ENCODE measurements at regions not wholly inside any gene's neighbourhood (a gene's known extent, or its start where the extent isn't known, plus 50 kb on each side); places are given as distances from the start of the nearest gene placed in this dataset.

DNA sequence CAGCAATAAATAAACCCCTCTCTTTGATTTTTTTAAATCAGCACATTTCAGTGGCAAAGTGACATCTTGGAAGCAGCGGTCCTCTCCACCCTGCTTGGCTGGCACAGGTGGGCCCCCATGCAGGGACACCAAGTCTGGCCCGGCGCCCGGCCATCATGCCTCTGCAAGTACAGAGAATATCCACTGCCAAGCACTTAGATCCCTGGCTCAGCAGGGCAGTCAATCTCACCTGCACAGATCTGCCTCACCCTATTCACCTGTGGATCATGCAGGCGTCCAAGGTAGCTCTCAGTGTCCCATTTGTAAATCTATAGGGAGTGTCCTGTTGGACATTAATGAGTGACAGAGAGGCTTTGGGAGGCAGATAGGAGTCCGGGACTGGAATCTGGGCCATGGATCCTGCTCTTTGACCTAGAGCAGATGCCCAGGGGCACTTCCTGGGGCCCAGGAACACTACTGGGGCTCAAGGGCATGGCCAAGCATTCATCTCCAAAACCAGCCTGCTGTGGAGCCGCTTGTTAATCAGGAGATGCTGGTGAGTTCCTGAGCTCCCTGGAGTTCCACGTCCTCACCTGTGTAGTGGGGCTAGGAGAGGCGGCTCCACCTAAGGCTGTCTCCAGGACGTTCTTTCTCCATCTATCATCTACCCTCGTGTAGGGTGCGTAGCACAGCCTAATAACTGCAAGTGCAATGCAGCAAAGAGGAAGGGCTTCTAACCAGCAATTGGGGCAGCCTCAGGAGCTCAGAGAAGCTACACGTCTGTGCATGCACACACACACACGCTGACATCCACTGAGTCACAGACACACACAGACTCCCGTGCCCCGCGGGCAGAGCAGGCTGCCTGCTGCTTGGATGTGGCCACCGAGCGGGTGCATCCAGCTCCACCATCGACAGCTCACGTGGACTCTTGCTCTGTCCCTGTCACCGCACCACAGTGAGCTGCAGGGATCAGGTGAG, 123.6 kb downstream of the OAT start:
- ChIA-PET CTCF (interaction anchor here (1.2 to 2.6 kb wide), 3 partner anchors 8 to 301 kb away, joined by 3 to 39 read pairs (median 13); no protein-coding TSS in a partner anchor), POLR2A (interaction anchor here (1.2 kb wide), 1 partner anchor 94 kb away, joined by 5 read pairs; no protein-coding TSS in a partner anchor), RAD21 (ENCODE audit: low non-redundant PET in 1 of 2, low total read pairs in 2 of 2, uncharacterized antibody in 2 of 2, unreplicated experiment in 2 of 2) (interaction anchor here (0.7 to 1.1 kb wide), 2 partner anchors 60 to 300 kb away, joined by 3 to 4 read pairs; no protein-coding TSS in a partner anchor)
- H3K36me3 ChIP-seq (ENCODE audit: control insufficient read depth in 1 of 2, insufficient read depth in 2 of 2, low read length in 2 of 2), result no peaks in the 10 kb centered on the region
- DNase-seq (ENCODE audit: low read depth, low spot score) (no peak), ATAC-seq (no peak)
- TF ChIP-seq, protein P1, sequence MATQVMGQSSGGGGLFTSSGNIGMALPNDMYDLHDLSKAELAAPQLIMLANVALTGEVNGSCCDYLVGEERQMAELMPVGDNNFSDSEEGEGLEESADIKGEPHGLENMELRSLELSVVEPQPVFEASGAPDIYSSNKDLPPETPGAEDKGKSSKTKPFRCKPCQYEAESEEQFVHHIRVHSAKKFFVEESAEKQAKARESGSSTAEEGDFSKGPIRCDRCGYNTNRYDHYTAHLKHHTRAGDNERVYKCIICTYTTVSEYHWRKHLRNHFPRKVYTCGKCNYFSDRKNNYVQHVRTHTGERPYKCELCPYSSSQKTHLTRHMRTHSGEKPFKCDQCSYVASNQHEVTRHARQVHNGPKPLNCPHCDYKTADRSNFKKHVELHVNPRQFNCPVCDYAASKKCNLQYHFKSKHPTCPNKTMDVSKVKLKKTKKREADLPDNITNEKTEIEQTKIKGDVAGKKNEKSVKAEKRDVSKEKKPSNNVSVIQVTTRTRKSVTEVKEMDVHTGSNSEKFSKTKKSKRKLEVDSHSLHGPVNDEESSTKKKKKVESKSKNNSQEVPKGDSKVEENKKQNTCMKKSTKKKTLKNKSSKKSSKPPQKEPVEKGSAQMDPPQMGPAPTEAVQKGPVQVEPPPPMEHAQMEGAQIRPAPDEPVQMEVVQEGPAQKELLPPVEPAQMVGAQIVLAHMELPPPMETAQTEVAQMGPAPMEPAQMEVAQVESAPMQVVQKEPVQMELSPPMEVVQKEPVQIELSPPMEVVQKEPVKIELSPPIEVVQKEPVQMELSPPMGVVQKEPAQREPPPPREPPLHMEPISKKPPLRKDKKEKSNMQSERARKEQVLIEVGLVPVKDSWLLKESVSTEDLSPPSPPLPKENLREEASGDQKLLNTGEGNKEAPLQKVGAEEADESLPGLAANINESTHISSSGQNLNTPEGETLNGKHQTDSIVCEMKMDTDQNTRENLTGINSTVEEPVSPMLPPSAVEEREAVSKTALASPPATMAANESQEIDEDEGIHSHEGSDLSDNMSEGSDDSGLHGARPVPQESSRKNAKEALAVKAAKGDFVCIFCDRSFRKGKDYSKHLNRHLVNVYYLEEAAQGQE (IDR thresholded peaks at IDR 0.05; ENCODE audit: low read depth), result no peak
- TF ChIP-seq SRF (IDR thresholded peaks at IDR 0.05; ENCODE audit: low read depth) (no peak), ZFX (IDR thresholded peaks at IDR 0.05) (no peak), POLR2AphosphoS5 (IDR thresholded peaks at IDR 0.05; ENCODE audit: low read depth, low read length) (no peak), CBX3 (IDR thresholded peaks at IDR 0.05; ENCODE audit: low read depth) (no peak), EZH2phosphoT487 (IDR thresholded peaks at IDR 0.05; ENCODE audit: borderline replicate concordance) (no peak), ZNF274 (IDR thresholded peaks at IDR 0.05; ENCODE audit: low read depth, low read length) (no peak), RAD21 (IDR thresholded peaks at IDR 0.05; ENCODE audit: low read depth) (no peak), EZH2 (IDR thresholded peaks at IDR 0.05) (no peak), SIN3A (IDR thresholded peaks at IDR 0.05; ENCODE audit: low read depth) (no peak), JUND (IDR thresholded peaks at IDR 0.05) (no peak), YY1 (IDR thresholded peaks at IDR 0.05; ENCODE audit: extremely low read depth, insufficient replicate concordance, low read depth, low read length) (no peak), EGR1 (IDR thresholded peaks at IDR 0.05; ENCODE audit: low read depth) (no peak), SP1 (IDR thresholded peaks at IDR 0.05; ENCODE audit: low read depth) (no peak)
- TF ChIP-seq, protein P2, sequence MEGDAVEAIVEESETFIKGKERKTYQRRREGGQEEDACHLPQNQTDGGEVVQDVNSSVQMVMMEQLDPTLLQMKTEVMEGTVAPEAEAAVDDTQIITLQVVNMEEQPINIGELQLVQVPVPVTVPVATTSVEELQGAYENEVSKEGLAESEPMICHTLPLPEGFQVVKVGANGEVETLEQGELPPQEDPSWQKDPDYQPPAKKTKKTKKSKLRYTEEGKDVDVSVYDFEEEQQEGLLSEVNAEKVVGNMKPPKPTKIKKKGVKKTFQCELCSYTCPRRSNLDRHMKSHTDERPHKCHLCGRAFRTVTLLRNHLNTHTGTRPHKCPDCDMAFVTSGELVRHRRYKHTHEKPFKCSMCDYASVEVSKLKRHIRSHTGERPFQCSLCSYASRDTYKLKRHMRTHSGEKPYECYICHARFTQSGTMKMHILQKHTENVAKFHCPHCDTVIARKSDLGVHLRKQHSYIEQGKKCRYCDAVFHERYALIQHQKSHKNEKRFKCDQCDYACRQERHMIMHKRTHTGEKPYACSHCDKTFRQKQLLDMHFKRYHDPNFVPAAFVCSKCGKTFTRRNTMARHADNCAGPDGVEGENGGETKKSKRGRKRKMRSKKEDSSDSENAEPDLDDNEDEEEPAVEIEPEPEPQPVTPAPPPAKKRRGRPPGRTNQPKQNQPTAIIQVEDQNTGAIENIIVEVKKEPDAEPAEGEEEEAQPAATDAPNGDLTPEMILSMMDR (IDR thresholded peaks at IDR 0.05 in 2 of 3, conservative IDR thresholded peaks at IDR 0.05 in 1 of 3; ENCODE audit: borderline replicate concordance in 1 of 3, insufficient read depth in 1 of 3, low read depth in 2 of 3, low read length in 2 of 3), result no peak
- TF ChIP-seq, protein P3, sequence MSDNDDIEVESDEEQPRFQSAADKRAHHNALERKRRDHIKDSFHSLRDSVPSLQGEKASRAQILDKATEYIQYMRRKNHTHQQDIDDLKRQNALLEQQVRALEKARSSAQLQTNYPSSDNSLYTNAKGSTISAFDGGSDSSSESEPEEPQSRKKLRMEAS (IDR thresholded peaks at IDR 0.05), result no peak
- peaks cover 4% of the 10 kb centered on the region in 2 experiments; a peak in 2 of 4 replicates for H3K9me3 ChIP-seq (ENCODE audit: control insufficient read depth in 1 of 2, insufficient read depth in 1 of 2, low read depth in 1 of 2, low read length in 2 of 2)
- H3K9ac ChIP-seq (ENCODE audit: low read length), result no peak overlapping the region
- no TSS peak for BruUV-seq (replicated peaks)
- H2AFZ ChIP-seq (ENCODE audit: low read depth, low read length, poor library complexity, severe bottlenecking), result no peak overlapping the region
- no peaks in the 10 kb centered on the region for H3K9me2 ChIP-seq (ENCODE audit: insufficient read depth)
- intact Hi-C loops (cut with micrococcal nuclease), result no loop called here
- no peaks in the 10 kb centered on the region for H4K20me1 ChIP-seq (ENCODE audit: insufficient read depth)
- no peaks in the 10 kb centered on the region for H3K79me2 ChIP-seq (ENCODE audit: insufficient read depth, low read length)
- no peak overlapping the region for H3K27ac ChIP-seq (ENCODE audit: low read depth, low read length)
- H3K4me3 ChIP-seq (replicated peaks in 1 of 2; ENCODE audit: low read depth in 1 of 2, low read length in 2 of 2), result no peak overlapping the region
- H3K4me2 ChIP-seq (ENCODE audit: low read length), result no peak overlapping the region
- H3K27me3 ChIP-seq (ENCODE audit: insufficient read depth, low read length), result no peaks in the 10 kb centered on the region
- no peaks in the 10 kb centered on the region for H3K4me1 ChIP-seq (ENCODE audit: control insufficient read depth in 1 of 2, insufficient read depth in 2 of 2, low read length in 2 of 2)
